Keratinocyte (primary cell): ENCODE measurements at regions not wholly inside any gene's neighbourhood (a gene's known extent, or its start where the extent isn't known, plus 50 kb on each side); places are given as distances from the start of the nearest gene placed in this dataset.

ENCODE experiments used
- EZH2 ChIP-seq: IDR thresholded peaks from one replicate; pipeline ENCODE4 v1.6.1; 2012; ENCODE audit warnings: inconsistent platforms, mild to moderate bottlenecking, low read length, moderate library complexity
- TF ChIP-seq, protein P1 (sequence below), 3 experiments: IDR thresholded peaks in 1 of 3; conservative IDR thresholded peaks in 1 of 3; optimal IDR thresholded peaks in 1 of 3; 2 replicates in 2 of 3; 3 replicates in 1 of 3; pipeline versions ENCODE3 to v1.5.1; 2011; ENCODE audit warnings: low read length in 3 of 3, mild to moderate bottlenecking in 3 of 3, moderate library complexity in 2 of 3, control low read depth in 1 of 3, inconsistent platforms in 1 of 3; ENCODE audit not compliant: insufficient read depth in 2 of 3; ENCODE audit errors: extremely low read depth in 1 of 3

DNA sequence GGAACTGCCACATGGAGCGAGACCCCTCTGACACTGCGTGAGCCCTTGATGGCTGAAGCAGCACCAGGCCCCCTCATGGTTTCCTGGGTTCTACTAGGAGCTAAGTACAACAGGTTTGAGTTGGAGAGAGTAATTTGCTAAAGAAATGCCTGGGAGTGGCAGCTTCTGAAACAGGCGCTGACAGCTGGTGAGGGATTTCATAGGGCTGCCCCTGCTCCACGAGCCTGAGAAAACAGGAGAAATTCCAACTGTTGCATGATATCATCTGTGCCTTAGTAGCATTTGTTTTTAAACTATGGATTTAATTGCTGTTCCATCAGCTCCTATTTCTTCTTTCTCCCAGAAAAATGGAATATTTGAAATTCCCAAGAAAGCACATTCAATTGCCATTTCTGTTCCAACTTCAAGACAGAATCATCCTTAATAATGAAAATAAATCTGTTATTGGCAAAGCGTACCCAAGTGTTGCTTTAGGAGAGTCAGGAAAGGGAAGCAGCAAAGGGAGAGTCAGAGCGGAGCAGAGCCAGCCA is 78.8 kb upstream of the ANKFN1 start:
- TF ChIP-seq, protein P1, sequence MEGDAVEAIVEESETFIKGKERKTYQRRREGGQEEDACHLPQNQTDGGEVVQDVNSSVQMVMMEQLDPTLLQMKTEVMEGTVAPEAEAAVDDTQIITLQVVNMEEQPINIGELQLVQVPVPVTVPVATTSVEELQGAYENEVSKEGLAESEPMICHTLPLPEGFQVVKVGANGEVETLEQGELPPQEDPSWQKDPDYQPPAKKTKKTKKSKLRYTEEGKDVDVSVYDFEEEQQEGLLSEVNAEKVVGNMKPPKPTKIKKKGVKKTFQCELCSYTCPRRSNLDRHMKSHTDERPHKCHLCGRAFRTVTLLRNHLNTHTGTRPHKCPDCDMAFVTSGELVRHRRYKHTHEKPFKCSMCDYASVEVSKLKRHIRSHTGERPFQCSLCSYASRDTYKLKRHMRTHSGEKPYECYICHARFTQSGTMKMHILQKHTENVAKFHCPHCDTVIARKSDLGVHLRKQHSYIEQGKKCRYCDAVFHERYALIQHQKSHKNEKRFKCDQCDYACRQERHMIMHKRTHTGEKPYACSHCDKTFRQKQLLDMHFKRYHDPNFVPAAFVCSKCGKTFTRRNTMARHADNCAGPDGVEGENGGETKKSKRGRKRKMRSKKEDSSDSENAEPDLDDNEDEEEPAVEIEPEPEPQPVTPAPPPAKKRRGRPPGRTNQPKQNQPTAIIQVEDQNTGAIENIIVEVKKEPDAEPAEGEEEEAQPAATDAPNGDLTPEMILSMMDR (optimal IDR thresholded peaks at IDR 0.05 in 1 of 3, IDR thresholded peaks at IDR 0.05 in 1 of 3, conservative IDR thresholded peaks at IDR 0.05 in 1 of 3; ENCODE audit: extremely low read depth in 1 of 3, insufficient read depth in 2 of 3, low read length in 3 of 3), result no peak
- TF ChIP-seq EZH2, result no peak
